Activated CD8-positive, alpha-beta memory T cell treated with anti-CD3 and anti-CD28 coated beads for 48 hours (primary cell): ENCODE measurements at regions not wholly inside any gene's neighbourhood (a gene's known extent, or its start where the extent isn't known, plus 50 kb on each side); places are given as distances from the start of the nearest gene placed in this dataset.

Experiments used
- DNase-seq, 3 experiments: peaks; one replicate each; pipeline ENCODE4 v3.0.0-alpha.2; 2020; ENCODE audit warnings: low read depth in 2 of 3, low spot score in 2 of 3

DNA sequence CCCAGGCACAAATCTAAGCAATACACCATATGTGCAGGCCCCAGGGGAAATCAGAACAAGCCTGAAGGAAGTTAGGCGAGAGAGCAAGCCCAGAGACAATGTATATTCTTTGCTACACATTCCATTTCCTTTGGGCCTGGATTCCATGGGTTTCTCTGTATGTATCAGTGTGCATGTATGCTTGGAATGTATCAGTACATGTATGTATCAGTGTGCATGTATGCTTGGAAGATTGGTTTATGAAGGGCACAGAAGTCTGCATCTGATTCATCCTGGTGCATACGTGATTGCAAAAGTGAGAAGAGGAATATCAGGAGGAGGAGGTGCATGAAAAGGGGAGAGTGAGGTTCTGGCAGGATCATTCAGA, 232.6 kb upstream of the ANKRD55 start:
- DNase-seq = no peak

DNA sequence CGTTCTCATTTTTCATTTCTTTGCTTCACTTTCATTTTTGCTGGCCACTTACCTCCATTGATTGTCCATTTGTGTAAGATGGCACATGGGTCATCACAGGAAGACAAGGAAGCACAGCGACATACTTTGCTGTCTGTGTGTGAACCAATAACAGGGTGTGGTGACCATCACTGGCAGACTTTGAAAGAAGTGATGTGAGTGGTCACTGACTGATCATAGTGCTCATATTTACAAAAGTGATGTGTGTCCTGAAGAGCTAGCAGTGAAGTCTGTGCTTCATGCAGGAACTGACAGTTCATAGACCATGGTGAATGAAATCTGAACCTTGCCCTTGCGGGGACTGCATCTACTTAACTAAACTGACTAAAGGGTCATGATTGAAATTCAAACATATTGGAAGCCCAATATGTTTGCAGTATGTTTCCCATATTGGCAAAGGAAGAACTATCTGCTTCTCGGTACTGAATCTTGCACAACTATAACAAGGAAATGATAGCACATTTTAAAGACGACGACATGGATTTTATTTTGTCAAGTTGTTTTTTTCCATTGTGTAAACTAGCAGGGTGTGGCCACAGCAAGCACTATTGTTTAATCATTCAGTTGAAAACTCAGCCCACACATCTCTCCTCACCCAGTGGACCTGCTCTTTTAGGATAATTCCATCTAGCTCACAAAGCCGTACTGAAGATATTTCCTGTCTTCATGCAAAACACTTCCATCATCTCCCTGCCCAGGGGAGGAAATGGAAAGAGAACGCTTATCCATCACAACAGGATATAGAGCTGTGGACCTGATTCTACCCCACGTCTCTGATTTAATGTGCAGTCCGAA, 232.0 kb upstream of the ANKRD55 start:
- DNase-seq = no peak

DNA sequence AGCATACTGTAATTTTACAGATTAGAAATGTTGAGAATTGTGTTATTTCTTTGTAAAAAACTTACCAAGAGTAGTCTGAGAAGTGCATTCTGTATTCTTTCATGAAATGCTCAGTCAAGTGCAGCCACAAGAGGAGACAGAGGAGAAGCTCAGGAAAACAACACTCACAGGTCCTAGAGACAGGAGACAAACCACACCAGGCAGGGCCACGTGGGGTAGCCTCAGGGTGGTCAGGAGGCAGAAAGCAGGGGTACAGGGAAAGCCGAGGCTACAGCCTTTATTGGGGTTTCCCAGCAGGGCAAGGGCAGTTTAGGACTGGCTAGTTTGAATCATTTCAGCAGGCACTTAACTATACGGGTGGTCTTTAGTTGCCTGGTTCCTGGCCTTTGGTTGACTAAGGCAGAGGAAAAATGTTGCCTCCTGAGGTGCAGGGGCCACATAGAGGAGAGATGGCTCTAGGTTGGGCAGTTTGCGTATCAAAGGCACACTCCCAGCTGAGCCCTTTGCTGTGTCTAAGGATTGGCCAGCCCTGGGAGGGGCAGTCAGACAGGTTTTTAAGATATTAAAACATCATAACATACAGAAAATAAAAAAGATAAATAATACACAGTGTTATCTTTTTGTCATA, 230.9 kb upstream of the ANKRD55 start:
- no peak for DNase-seq

DNA sequence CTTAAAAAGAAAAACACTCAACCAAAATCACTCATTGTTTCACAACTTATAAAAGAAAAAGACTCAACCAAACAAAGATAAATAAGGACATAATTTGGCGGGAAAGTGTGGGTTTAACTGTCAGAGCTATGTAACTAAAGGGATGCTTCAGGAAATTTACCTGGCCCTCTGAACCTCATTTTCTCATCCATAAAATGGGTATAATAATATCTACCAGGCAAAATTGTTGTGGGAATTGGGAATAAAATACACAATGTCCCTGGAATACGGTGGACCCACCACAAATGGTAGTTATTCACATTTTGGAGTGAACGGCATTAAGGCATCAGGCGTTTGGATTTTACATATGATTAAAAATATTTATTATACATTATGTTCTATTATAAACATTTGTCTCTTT, 228.5 kb upstream of the ANKRD55 start:
- DNase-seq = no peak

DNA sequence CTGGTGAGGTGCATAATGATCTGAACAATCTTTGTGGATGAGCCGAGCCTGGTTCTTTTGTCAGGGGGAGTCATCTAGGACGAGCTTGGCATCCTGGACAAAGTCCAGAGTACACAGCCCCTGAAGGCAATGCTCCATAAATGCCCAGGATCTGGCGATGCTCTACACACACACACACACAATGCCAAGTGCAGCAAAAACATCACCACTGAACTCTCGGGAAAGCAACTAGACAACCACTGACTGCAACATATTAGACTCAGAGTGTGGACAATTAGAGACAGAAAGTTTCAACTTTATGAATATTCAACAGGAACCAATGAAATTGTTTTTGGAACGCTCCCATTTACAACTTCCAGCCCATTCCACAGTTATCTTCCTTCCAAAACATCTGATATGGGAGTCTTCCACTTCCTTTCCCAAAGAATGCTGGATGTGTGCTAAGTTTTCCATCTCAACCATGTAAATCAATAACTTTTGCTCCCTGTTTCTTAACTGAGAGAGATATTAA, 227.6 kb upstream of the ANKRD55 start:
- no peak for DNase-seq

DNA sequence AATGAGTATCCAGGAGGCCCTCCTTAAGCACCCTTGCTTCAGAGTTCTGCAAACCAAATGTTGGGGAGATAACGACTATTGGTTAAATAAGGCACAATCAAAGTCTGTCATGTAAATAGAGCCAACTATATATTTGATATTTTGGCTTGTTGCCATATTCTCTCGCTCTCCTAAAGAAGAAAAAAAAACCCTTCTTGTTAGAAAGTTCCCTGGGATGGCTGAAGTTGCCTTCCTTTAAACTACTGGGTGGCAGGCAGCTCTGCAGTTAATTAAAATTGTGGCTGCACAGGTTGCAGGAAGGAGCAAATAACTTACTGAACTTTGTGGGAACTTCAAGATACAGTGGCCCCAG, 227.0 kb upstream of the ANKRD55 start:
- DNase-seq = no peak

DNA sequence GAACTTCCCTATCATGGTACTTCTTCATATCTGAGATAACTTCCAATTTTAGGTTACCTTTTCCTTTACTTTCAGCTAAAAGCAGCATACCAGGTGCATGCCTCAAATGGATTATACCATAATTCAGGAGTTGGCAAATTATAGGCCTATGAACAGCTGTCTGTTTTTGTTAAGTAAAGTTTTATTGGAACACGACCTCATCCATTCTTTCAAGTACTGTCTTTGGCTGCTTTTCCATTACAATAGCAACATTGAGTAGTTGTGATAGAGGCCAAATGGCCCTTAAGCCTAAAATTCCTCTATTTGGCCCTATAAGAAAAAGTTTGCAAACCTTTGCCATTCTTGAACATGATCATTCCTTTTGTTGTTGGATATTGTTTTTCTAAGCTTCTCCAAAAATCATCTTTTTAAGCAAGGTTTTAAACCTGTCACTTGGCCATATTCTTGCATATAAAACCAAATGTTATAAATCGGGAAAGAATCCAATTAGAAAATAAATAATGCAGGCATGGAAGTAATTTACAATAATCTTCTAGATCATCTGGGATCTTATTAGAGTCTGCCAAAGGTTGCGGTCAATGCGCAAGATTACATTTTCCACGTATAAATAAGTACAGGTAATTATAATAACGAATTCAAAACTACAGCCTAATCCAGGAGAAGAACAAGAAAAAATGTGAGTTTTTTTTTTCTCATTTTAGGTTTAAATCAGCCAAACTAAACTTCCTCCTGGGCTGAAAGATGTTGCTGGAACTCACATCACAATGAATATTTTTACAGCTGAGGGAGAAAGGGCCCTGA, 226.5 kb upstream of the ANKRD55 start:
- no peak for DNase-seq

DNA sequence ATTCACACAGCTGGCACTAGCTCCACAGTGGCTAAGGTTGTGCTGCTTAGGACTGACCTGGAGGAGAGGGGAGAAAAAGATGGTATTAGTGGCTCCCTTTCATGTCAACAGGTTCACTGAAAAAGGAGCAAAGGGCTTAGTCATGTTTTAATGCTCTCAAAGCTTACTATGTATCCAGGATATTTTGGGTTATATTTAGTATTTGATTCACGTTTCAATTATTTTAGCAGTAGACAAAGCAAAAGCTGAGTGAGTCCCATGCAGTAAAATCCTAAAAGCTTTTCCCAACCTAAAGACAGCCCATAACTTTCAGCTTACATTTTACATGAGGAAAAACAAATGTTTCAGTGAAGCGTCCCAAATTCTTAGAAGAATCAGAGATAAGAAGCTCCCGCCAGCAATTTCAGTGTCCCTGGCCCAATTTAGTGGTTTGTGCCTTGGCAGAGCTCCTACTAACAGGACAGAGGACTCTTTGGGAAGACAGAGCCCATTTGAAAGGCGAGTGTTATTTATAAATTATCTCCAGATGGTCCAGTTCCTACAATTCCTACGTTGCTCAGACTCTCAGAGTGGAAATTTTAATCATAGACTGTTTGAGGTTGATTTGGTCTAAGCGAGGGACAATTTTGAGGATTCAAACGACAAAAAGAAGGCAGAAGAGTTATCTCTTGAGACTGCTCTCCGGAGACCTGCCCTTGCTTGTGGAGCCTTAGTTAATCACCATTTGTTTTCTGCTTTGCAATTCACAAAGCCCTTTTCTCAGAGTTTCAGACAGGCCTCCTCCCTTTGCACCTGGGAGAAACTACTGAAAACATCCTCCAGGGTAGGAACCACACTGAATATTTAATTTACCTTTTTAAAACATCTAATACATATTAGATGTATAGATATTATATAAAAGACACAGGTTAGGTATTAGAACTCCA, 225.0 kb upstream of the ANKRD55 start:
- DNase-seq = no peak

DNA sequence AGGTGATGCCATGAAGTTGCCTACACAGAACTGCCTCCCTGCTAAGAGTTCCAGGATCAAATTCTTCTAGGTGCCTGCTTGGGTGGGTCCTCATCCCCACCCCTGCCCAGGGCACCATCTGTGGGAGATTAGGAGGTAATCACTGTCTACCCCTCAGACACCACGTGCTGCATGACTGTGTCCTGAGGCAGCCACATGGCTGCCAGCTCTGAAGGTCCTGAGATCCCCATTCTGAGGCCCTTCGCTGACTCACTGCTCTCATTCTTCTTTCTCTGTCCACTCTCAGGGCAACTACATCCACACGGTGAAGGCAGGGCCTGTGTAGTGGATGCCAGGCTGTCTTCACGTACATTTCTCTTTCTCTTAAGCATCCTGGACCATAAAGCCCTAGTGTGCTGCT, 222.9 kb upstream of the ANKRD55 start:
- DNase-seq = no peak

DNA sequence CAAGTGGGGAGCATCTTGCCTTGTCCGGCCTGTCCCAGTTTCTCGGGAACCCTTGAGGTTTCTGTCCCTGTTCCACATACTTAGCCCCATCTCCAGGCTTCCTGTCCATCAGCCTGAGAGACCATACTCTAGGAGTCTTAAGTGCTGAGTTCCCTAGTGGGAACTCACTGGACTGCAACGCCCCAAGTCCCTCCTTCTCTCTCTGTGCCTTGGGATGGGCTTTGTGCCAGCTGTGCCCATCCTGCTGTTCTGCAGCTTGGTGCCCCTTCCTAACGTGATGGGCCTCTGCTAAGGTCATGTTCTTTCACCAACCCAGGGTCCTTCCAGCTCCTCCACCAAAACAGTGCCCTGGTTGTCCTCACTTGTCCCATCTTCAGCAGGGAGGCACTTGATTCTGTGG, 222.3 kb upstream of the ANKRD55 start:
- DNase-seq = no peak

DNA sequence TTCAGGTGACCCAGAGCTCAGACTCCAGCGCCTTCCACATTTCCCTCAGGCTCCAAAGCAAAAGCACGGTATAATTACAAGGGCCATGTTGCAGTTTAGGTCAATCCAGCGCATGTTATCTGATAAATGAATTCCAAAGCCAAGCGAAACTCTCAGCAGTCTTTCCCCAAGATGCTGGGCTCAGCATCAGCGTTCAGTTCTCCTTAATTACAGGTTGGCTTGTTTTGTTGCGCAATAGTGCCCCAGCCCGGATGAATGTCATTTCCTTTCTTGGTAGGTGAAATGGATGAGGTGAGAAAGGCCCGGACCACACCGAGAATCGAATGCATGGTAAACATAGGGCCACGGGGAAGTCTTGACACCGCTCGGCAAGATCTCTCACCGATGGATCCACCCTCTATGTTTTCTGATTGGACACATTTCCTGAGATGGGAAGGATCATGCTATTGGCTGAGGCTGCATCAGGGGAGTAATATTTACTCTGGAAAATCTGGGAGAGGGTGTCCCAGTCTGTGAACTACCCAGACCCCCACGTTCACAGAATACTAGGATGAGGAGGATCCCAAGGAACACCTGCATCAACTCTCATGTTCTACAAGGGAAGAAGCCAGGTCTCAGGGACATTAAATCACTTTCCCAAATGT, 221.2 kb upstream of the ANKRD55 start:
- no peak for DNase-seq

DNA sequence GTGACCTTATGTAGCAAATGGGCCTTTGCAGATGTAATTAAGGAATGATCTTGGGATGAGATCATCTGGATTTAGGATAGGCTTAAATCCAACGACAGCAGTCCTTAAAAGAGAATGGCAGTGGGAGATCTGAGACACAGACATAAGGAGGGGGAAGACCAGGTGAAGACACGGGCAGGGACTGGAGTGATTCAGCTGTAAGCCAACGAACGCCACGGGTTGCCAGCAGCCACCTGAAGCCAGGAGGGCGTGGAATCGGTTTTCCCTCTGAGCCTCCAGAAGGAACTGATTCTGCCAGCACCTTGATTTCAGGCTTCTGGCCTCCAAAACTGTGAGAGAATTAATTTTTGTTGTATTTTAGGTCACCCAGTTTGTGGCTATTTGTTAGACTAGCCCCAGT, 218.6 kb upstream of the ANKRD55 start:
- DNase-seq = no peak

DNA sequence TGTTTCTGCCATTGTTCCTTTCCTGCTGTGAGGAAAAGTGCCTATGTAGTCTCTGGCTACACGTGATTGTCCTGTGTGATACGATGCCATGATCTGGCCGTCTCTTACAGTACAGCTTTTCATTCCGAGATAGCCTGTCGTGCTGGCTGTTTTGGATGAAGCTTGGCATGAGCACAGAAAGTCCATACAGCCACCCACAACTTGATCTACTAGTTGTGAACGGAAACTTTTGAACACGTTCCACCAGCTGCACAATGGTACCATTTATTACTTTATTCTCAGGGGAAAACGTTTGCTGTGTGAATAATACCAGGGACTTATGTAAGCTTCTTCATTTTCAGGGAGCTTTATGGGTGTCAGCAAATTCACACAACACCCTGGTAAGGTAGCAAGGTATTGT, 217.6 kb upstream of the ANKRD55 start:
- DNase-seq = no peak

DNA sequence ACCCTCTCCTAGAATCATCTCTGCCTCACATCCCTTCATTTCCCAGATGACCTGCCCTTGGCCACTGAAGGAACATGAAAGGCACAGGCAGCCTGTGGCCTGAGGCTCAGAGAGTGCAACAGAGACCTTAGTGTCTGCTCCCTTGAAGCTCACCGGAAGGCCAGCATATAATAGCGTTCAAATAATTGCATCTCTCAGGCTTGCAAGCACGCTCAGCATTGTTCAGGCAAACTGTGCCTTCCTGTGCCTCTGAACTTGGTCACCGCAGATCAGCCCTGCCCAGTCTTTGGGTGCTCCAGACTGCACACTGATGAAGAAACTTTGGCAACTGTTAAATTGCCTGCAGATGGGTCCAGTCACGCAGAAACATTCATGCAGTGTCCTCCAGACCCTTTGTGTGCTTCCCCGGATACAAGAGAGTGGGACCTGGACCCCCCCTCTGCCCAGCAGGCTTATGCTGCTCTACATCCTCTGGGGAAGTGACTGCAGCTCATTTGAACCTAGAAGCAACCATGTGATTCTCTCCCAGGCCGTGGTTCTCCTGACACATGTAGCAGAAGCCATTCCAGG, 216.0 kb upstream of the ANKRD55 start:
- no peak for DNase-seq

DNA sequence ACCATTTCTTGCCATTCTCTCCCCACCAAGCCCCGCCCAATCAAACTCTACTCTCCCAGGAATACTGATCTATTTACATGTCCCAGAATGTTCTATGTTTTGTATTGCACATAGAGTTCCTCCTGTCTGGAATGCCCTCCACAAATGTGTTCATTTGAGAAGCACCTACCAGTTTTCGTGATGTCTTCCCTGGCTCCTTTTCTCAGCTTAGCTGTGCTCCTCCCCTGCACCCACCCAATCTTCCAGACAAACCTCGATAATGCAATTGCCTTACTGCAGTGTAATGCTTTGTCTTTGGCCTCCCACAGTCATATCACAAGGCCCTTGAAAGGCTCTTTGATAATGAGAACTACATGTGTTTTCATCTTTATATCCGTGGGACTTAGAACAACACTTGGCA, 214.5 kb upstream of the ANKRD55 start:
- DNase-seq = no peak

DNA sequence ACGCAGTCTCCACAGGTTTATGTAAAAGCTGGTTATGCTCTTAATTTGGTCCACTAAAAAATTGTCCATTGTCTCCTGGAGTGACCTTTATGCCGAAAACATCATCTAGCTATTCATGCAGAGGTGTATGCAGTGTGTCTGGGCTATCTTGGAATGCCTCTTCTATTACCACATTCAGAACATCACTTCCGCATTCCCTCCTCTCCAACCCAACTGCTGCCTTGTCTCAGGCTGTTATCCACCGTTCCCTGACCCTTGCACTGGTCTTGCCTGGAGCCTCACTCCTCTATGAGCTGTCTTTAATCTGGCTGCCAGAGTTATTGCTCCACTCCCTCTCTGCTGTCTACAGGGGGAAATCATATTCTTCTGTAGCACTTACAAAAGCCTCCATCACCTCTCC, 214.1 kb upstream of the ANKRD55 start:
- no peak for DNase-seq

DNA sequence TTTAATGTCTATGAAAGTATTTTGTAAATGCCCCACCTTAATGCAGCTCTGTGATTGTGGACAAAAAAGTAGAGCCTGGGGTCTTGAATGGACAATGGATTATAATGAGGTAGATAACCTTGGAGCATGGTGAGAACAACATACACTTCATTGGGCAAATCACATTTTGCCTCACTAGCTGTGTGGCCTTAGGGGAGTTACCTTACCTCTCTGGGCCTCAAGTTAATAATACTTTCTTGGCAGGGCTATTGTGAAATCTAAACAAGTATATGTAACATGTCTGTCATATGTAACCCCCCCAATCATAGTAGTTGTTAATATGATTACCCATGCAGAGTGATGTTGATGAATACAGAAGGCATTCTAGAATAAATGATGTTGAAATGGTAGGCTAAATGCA, 213.6 kb upstream of the ANKRD55 start:
- DNase-seq = no peak

DNA sequence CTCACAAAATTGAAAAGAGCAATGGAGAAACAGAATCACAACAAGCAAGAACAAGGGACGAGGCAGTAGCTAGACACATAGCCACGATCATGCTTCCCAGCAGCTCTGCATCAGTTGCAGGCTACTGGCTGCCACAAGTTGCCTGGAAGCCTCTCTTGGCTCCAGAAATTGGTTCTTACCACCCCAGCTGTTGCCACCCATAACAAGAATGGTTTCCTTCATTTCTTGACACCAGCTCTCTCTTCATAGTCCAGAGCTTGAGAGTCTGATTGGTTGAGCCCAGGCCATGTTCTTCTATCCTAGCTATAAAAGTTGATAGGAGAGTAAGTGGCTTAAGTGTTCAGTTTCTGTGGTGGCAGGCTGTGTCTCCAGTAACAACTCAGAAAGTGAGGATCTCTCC, 210.7 kb upstream of the ANKRD55 start:
- DNase-seq = no peak

DNA sequence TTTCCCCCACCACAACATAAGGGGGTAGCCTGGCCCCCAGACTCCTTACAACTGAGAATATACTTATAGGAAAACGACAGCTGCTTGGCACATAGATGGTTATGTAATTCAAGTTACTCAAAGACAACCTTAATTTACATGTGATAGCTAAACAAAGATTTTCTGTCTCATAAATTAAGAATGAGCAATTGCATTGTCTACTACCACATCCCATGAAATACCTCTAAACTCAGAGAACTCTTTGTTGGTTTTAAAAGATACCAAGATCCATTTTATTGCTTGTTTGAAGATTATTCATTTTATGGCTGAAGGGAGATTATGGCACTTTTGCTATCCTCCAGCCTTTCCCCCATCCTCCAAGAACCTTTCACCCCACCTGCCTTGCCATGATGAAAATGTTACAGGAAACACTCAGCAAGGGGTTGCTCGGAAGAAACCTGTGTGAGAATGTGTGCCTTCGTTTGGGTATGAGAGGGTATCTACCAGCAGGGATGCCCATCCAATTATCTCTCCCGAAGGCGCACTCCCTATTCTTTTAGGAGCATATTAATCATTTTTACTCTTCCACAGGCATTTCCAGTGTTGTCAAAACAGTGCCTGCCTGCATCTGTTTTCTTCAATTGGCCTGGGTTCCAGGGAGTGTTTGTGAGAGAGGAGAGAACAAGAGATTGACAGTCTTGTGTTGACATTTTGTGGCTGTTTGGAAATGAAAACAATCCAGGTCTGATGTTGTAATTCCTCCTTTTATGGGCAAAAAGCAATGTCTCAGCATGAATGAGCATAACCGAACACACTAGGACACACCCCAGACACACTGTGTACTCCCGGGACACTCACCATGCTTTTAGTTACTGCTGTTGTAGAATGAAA, 208.0 kb upstream of the ANKRD55 start:
- DNase-seq = no peak
